KMS-11 (cell line): ENCODE measurements at regions not wholly inside any gene's neighbourhood (a gene's known extent, or its start where the extent isn't known, plus 50 kb on each side); places are given as distances from the start of the nearest gene placed in this dataset.
"Not testable (repeated sequence)": the region's sequence is repeated elsewhere in the genome, so short reads cannot be mapped to it uniquely, and the experiment has no call there.

ENCODE experiments used
- H2AFZ ChIP-seq: fragments of 200-600 bp; sonication (generic); 2 replicates; pipeline ENCODE4 v1.6.1; 2016; ENCODE audit warnings: antibody characterized with exemption, mixed run types, low read depth
- H3K27ac ChIP-seq: fragments of 200-600 bp; sonication (generic); 2 replicates; pipeline ENCODE4 v1.6.1; 2016; ENCODE audit warnings: mild to moderate bottlenecking, mixed run types
- H3K27me3 ChIP-seq: fragments of 200-600 bp; sonication (generic); 2 replicates; pipeline ENCODE4 v1.6.1; 2017; ENCODE audit warnings: mild to moderate bottlenecking, low read depth, mixed run types, moderate library complexity; ENCODE audit not compliant: insufficient read depth
- H3K36me3 ChIP-seq: fragments of 200-600 bp; sonication (generic); 2 replicates; pipeline ENCODE4 v1.6.1; 2017; ENCODE audit warnings: mild to moderate bottlenecking, mixed run types; ENCODE audit not compliant: insufficient read depth
- H3K4me1 ChIP-seq: fragments of 200-600 bp; sonication (generic); 2 replicates; pipeline ENCODE4 v1.6.1; 2016; ENCODE audit warnings: mild to moderate bottlenecking, low read depth, mixed run types; ENCODE audit not compliant: poor library complexity, severe bottlenecking
- H3K4me2 ChIP-seq: fragments of 200-600 bp; sonication (generic); 2 replicates; pipeline ENCODE4 v1.7.0; 2016; ENCODE audit warnings: mild to moderate bottlenecking, mixed run types
- H3K4me3 ChIP-seq: fragments of 200-600 bp; sonication (generic); IDR thresholded peaks from 2 replicates; pipeline ENCODE4 v1.6.1; 2017; ENCODE audit warnings: low read depth, low read length, mixed read lengths; ENCODE audit not compliant: insufficient read depth
- H3K79me2 ChIP-seq: fragments of 200-600 bp; sonication (generic); 2 replicates; pipeline ENCODE4 v1.6.1; 2016; ENCODE audit warnings: low read depth, mixed run types; ENCODE audit not compliant: insufficient read depth
- H3K9ac ChIP-seq: fragments of 200-600 bp; sonication (generic); 2 replicates; pipeline ENCODE4 v1.6.1; 2016; ENCODE audit warnings: mild to moderate bottlenecking, mixed run types
- H4K20me1 ChIP-seq: fragments of 200-600 bp; sonication (generic); 2 replicates; pipeline ENCODE4 v1.6.1; 2016; ENCODE audit warnings: mild to moderate bottlenecking, mixed run types; ENCODE audit not compliant: insufficient read depth
- CTCF ChIP-seq: fragments of 200-600 bp; sonication (generic); conservative IDR thresholded peaks from 2 replicates; pipeline ENCODE4 v1.6.1; 2017; ENCODE audit warnings: low read depth, mild to moderate bottlenecking, antibody characterized with exemption, low read length, moderate library complexity, mixed read lengths

GRCh38 chr1:14282707-14283106, 315.8 kb upstream of the KAZN start:
- H2AFZ ChIP-seq = no peak overlapping the region
- no peaks in the 10 kb centered on the region for H3K4me1 ChIP-seq
- H3K4me3 ChIP-seq = no peak overlapping the region
- H3K79me2 ChIP-seq = no peaks in the 10 kb centered on the region
- no peak overlapping the region for H3K4me2 ChIP-seq
- no peaks in the 10 kb centered on the region for H3K36me3 ChIP-seq
- TF ChIP-seq CTCF = no peak
- H3K27ac ChIP-seq = no peak overlapping the region
- H4K20me1 ChIP-seq = no peaks in the 10 kb centered on the region
- no peak overlapping the region for H3K9ac ChIP-seq
- H3K27me3 ChIP-seq = no peaks in the 10 kb centered on the region

- H3K4me1 ChIP-seq = no peaks in the 10 kb centered on the region
- no peaks in the 10 kb centered on the region for H4K20me1 ChIP-seq
- no peak overlapping the region for H3K4me2 ChIP-seq
- H2AFZ ChIP-seq = no peak overlapping the region
- H3K36me3 ChIP-seq = no peaks in the 10 kb centered on the region
- no peaks in the 10 kb centered on the region for H3K27me3 ChIP-seq
- H3K9ac ChIP-seq = no peak overlapping the region
- TF ChIP-seq CTCF = no peak
- no peak overlapping the region for H3K27ac ChIP-seq
- no peaks in the 10 kb centered on the region for H3K79me2 ChIP-seq
- H3K4me3 ChIP-seq = no peak overlapping the region
These were observed 313.2 kb upstream of the KAZN start for GRCh38 chr1:14285238-14285637.

- H3K4me2 ChIP-seq, H3K4me1 ChIP-seq, H3K27me3 ChIP-seq, H3K79me2 ChIP-seq, H3K9ac ChIP-seq, H4K20me1 ChIP-seq, H2AFZ ChIP-seq, H3K27ac ChIP-seq, H3K4me3 ChIP-seq, H3K36me3 ChIP-seq: not testable (repeated sequence)
These were observed 307.3 kb upstream of the KAZN start for GRCh38 chr1:14291182-14291581.

- H3K4me3 ChIP-seq = no peak overlapping the region
- H3K9ac ChIP-seq = no peak overlapping the region
- H2AFZ ChIP-seq = no peak overlapping the region
- H3K27me3 ChIP-seq = no peaks in the 10 kb centered on the region
- H4K20me1 ChIP-seq = no peaks in the 10 kb centered on the region
- no peak overlapping the region for H3K4me2 ChIP-seq
- TF ChIP-seq CTCF = no peak
- H3K79me2 ChIP-seq = no peaks in the 10 kb centered on the region
- H3K27ac ChIP-seq = no peak overlapping the region
- H3K4me1 ChIP-seq = no peaks in the 10 kb centered on the region
- H3K36me3 ChIP-seq = no peaks in the 10 kb centered on the region
These were observed 306.0 kb upstream of the KAZN start for GRCh38 chr1:14292520-14292919.

- no peaks in the 10 kb centered on the region for H3K36me3 ChIP-seq
- no peak overlapping the region for H3K4me3 ChIP-seq
- no peak overlapping the region for H3K4me2 ChIP-seq
- no peak for TF ChIP-seq CTCF
- H3K27ac ChIP-seq = no peak overlapping the region
- no peaks in the 10 kb centered on the region for H3K27me3 ChIP-seq
- H3K79me2 ChIP-seq = no peaks in the 10 kb centered on the region
- no peaks in the 10 kb centered on the region for H3K4me1 ChIP-seq
- H3K9ac ChIP-seq = no peak overlapping the region
- no peak overlapping the region for H2AFZ ChIP-seq
- H4K20me1 ChIP-seq = no peaks in the 10 kb centered on the region
These were observed 304.5 kb upstream of the KAZN start for GRCh38 chr1:14294006-14294405.
